ENCODE measurements at regions not wholly inside any gene's neighbourhood (a gene's known extent, or its start where the extent isn't known, plus 50 kb on each side); places are given as distances from the start of the nearest gene placed in this dataset.

DNA sequence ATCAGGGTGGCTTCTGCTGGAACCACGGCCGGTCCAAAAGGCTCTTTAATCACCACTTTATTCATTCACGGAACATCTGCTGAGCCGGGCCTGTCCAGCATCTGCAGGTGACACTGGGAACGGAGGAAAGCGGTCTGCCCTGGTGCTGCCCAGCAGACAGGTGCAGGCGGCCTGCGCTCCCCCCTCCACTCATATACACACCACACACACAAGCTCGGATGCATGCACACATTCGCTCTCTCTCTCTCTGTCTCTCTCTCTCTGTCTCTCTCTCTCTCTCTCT, 736.9 kb downstream of the BRD1 start:
- H3K4me3 ChIP-seq (ENCODE audit: low read depth, low read length), result no peak overlapping the region
- DNase-seq (ENCODE audit: low read depth), result no peak
- TF ChIP-seq, protein P1, sequence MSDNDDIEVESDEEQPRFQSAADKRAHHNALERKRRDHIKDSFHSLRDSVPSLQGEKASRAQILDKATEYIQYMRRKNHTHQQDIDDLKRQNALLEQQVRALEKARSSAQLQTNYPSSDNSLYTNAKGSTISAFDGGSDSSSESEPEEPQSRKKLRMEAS (IDR thresholded peaks at IDR 0.05; ENCODE audit: low read depth, low read length), result no peak
- no peak for TF ChIP-seq MYC (IDR thresholded peaks at IDR 0.05; ENCODE audit: low read depth, low read length)
- no peak for TF ChIP-seq POLR2A (IDR thresholded peaks at IDR 0.05; ENCODE audit: extremely low read depth, insufficient read length)
- TF ChIP-seq CTCF (IDR thresholded peaks at IDR 0.05; ENCODE audit: low read depth, low read length), result no peak

DNA sequence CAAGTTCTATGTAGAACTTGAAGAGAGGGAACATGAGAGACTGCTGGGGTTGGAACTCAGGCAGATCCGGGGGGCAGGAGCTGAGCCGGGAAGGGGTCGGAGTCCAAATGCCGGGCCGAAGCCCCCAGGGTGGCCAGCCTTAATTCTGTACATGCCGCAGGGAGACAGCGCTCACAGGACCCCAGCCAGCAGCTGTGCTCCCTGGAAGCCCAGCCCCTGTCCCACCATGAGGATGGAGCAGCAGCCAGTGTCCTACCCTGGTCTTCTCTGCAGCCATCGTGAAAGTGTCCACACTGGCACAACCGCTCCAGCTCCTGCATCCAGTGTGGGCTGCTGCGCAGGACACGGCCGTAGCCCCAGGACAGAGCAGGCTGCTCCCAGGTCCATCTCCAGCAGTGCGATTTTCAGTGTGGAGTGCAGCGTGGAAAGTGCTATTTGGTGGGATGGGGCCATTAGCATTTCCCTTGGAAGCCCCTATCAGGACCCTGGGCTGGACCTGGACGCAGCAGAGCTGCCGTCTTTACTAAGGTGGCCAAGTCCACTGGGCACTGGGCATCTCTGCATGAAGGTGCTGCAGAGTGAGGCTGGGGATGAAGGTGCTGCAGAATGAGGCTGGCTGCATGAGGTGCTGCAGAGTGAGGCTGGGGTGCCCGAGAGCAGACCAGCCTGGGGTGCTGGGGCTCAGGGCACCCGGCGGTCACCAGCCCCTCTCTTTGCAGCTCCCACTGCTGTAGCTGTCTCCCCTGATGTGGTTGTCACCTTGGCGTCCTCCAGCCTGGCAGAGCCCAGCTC, 737.4 kb downstream of the BRD1 start:
- no peak overlapping the region for H3K4me3 ChIP-seq (ENCODE audit: low read depth, low read length)
- TF ChIP-seq POLR2A (IDR thresholded peaks at IDR 0.05; ENCODE audit: extremely low read depth, insufficient read length), result no peak
- TF ChIP-seq, protein P1 (IDR thresholded peaks at IDR 0.05; ENCODE audit: low read depth, low read length), result no peak
- no peak for TF ChIP-seq CTCF (IDR thresholded peaks at IDR 0.05; ENCODE audit: low read depth, low read length)
- TF ChIP-seq MYC (IDR thresholded peaks at IDR 0.05; ENCODE audit: low read depth, low read length), result no peak
- no peak for DNase-seq (ENCODE audit: low read depth)

- no peak for DNase-seq (ENCODE audit: low read depth)
- no peak overlapping the region for H3K4me3 ChIP-seq (ENCODE audit: low read depth, low read length)
- TF ChIP-seq CTCF (IDR thresholded peaks at IDR 0.05; ENCODE audit: low read depth, low read length), result no peak
- TF ChIP-seq MYC (IDR thresholded peaks at IDR 0.05; ENCODE audit: low read depth, low read length), result no peak
- TF ChIP-seq POLR2A (IDR thresholded peaks at IDR 0.05; ENCODE audit: extremely low read depth, insufficient read length), result no peak
- TF ChIP-seq, protein P1 (IDR thresholded peaks at IDR 0.05; ENCODE audit: low read depth, low read length), result no peak
These were observed 738.6 kb downstream of the BRD1 start for GRCh38 chr22:49088801-49089791.

- H3K4me3 ChIP-seq (ENCODE audit: low read depth, low read length), result no peak overlapping the region
- TF ChIP-seq CTCF (IDR thresholded peaks at IDR 0.05; ENCODE audit: low read depth, low read length) (no peak), MYC (IDR thresholded peaks at IDR 0.05; ENCODE audit: low read depth, low read length) (no peak)
- no peak for DNase-seq (ENCODE audit: low read depth)
These were observed 739.7 kb downstream of the BRD1 start for GRCh38 chr22:49087716-49088601.

DNA sequence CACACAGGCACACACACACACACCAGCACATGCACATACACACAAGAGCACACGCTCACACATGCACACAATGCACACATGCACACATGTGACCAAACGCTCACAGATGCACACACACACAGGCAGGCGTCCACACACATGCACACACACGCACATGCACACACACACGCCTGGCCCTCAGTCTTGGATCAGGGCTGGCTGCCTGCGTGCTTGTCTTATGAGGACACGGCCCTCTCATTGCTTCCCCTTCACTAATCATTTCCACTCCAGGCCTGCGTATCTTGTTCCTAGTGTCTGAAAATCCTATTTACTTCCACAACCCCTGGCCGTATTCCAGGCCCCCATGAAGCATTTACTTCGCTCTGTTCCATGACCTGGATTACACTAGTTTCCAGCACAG, 740.5 kb downstream of the BRD1 start:
- H3K4me3 ChIP-seq (ENCODE audit: low read depth, low read length), result no peak overlapping the region
- TF ChIP-seq, protein P1 (IDR thresholded peaks at IDR 0.05; ENCODE audit: low read depth, low read length), result no peak
- TF ChIP-seq MYC (IDR thresholded peaks at IDR 0.05; ENCODE audit: low read depth, low read length) (no peak), POLR2A (IDR thresholded peaks at IDR 0.05; ENCODE audit: extremely low read depth, insufficient read length) (no peak), CTCF (IDR thresholded peaks at IDR 0.05; ENCODE audit: low read depth, low read length) (no peak)
- no peak for DNase-seq (ENCODE audit: low read depth)

Data from NB4 (cell line).